Limb (tissue), 2 donors: ENCODE measurements at regions not wholly inside any gene's neighbourhood (a gene's known extent, or its start where the extent isn't known, plus 50 kb on each side); places are given as distances from the start of the nearest gene placed in this dataset.
"Not testable (repeated sequence)": the region's sequence is repeated elsewhere in the genome, so short reads cannot be mapped to it uniquely, and the experiment has no call there.

ENCODE experiments used
- DNase-seq, 2 donors: peaks; one replicate each; pipeline ENCODE4 v3.0.0-alpha.2; 2016; ENCODE audit errors: extremely low spot score in 2 of 2

DNA sequence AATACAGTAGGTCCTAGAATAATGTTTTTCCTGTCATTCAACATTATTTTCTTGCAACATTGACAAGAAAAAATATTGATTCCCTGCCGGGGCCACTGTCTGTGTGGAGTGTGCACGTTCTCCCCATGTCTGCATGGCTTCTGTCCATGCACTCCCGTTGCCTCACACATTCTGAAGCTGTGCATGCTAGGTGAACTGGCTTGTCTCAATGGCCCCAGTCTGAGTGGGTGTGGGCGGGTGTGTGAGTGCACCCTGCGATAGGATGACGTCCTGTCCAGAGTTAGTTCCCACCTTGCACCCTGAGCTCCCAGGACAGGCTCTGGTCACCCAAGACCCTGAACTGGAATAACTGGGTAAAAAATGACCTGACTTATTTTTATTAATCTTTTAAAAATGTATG, 186.1 kb downstream of the CAND1 start:
- DNase-seq: no peak

DNA sequence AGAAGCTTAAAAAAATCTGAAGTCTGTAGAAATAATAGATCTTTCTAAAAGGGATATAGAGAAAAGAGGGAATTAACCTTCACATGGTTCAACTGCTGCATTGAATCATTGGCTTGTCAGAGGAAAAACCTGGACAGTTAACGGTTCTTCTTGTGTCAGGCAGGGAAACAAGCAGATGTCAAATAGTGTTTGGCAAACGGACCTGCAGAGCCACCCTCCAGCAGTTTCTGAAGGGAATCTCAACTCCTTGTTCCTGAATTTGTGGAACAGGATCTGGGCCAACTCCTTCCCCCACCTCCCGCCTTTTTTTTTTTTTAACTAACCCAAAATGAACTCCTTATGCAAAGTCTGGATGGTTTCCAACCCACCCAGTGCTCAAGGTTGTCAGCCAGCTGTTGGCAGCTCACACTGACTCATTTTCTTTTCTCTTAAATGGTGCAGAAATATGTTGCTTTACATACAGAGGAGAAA, 187.3 kb downstream of the CAND1 start:
- DNase-seq: peak; percentile 50 to 56

- no peak for DNase-seq
Measured at GRCh38 chr12:67457136-67457535, 188.0 kb downstream of the CAND1 start.

- no peak for DNase-seq
Measured at GRCh38 chr12:67457778-67458665, 188.9 kb downstream of the CAND1 start.

- DNase-seq: no peak
Measured at GRCh38 chr12:67459173-67459572, 189.4 kb upstream of the DYRK2 start.

GRCh38 chr12:67459578-67459977, 189.0 kb upstream of the DYRK2 start:
- DNase-seq: no peak

GRCh38 chr12:67460388-67460787, 188.2 kb upstream of the DYRK2 start:
- DNase-seq: no peak

GRCh38 chr12:67468549-67469245, 179.8 kb upstream of the DYRK2 start:
- DNase-seq: no peak

GRCh38 chr12:67469666-67470065, 178.9 kb upstream of the DYRK2 start:
- DNase-seq: no peak

DNA sequence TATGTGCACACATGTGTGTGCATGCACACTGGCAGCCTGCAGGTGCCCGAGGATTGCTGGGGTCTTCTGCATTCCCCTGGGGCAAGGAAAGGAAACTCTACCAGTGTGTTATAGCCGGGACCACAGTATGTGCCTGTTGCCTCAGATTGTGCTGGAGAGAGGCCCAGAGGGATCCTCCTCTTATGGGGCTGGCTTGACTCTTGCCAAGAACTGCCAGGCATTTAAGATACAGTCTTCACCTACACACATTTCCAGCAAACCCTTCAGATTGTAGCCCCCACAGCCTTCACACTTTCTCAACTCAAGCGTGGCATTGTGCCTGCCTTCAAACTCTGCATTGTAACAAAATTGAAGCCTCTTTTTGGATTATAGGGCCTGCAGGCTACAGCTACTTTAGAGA, 176.7 kb upstream of the DYRK2 start:
- DNase-seq: no peak

- no peak for DNase-seq
Measured at GRCh38 chr12:67472539-67472938, 176.0 kb upstream of the DYRK2 start.

DNA sequence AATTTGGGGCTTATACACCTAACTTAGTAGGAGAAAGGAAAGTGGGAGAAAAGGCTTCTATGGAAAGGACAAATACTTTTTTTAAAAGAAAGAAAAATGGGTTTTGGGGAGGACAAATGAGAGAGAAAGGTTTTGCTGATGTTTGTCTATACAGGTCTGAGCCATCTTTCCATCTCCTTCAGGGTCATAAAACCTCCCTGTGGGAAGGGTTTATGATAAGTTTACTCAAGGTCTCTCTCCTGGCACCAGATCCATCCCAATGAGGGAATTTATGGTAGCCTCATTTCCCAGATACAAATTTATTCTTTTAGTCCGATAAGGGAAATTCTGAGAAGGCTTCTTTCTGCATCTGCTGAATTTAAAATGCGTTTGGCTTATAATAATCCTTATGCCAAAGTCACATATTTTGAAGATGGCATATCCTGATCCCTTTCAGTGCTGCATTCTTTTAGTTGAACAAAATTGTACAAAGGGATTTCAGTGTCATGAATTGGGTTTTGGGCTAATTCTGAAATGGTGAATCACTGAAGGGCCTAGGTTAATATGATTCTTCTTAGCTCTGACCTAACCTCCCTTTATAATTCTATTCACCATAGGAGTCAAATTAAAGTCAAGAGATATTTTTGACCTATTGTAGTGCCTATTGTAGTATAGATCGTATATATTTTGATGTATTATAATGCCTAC, 173.5 kb upstream of the DYRK2 start:
- no peak for DNase-seq

- no peak for DNase-seq
Measured at GRCh38 chr12:67475725-67476124, 172.8 kb upstream of the DYRK2 start.

DNA sequence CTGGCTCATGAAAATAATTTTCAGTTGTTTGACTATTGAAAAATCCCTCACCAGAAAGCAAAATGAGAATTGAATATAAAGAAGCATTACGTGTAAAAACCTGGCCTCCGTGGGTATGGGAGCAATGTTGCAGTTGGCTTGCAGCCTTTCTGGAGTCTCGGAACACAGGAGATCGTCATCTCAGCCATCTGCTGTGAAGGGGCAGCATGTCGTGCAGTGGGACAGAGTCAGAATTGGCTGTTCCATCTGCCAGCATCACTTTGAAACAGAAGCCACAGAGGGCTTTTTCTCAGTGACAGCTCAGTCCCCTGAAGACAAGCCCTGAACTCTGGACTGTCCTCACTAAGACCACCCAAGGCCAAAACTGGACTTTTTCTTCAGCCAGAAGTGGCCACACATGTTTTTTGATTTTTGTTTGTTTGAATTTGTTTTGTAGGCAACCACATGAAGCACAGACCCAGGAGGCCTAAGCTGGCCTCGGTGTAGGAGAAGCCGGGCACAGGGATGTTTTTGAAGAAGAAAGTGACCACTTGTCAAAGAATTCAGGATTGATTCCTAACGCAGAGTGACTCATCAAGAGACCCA, 170.8 kb upstream of the DYRK2 start:
- no peak for DNase-seq

DNA sequence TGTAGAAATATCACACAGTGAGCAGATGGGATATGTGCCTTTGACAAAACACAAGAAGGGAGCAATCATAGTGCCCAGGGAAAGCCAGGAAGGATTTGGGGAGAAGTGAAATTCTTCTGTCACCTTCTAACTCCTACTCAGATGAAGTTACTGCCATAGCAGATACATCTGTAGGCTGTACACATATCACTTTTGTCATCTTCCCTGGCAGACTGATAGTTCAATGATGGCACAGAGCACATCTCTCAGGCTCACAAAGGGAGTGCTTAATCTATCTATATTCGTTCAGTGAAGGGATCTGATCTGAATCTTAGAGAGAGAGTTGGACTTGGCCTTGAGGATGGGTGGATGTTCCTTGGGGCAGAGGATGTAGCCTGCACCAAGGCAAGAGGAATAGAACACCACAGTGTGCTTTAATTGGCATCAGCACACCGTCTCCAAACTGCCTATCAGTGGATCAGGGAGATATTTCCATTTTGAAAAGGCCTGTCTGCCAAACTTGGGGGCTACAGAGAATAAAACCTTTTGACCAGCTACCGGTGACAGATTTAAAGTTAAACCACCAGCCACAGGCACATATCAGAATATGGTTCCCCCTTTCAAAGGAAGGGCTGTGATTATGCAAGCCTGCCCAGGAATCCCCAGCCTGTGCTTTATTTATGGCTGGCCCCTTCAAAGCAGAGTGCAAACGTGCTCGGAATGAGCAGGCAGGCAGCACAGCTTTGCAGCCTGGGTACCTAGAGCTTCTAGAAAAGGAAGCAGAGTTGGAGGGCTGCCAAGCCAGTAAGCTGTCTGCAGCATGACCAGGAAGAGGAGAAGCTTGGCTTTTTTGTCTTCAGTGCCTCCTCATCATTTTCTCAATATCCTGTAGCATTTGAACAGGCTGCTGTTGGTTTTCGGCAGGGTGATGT, 165.5 kb upstream of the DYRK2 start:
- DNase-seq: peak; percentile 41 to 73

DNA sequence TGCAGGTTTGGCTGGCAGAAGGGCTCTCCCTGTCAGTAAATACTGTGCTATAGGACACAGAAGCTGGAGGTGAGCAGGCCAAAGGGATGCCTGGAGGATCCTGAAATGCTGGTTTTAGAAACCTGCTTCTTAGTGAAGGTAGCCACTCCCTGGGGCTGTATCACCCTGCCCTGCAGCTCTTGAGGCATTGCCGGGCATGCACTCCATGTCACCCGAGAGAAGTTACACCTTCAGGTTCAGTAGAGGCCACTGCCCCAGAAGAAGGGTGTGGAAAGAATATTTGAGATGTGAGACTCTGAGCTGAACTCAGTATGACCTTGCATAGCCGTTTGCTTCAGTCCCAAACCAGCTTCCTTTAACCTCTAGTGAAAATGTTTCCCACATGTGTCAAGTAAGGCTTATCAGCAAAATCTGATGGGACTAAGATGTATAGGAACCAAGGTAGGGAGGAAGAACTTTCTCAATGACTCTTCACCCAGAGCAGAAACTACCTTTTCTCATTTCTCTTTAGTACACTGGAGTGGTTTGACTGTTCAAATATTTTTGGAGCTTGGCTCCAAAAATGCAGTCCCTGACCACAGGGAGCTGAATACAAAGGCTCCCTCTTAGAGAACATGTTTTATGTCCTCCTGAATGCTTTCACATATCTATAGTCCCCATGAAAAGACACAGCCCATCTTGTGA, 164.5 kb upstream of the DYRK2 start:
- DNase-seq: no peak

DNA sequence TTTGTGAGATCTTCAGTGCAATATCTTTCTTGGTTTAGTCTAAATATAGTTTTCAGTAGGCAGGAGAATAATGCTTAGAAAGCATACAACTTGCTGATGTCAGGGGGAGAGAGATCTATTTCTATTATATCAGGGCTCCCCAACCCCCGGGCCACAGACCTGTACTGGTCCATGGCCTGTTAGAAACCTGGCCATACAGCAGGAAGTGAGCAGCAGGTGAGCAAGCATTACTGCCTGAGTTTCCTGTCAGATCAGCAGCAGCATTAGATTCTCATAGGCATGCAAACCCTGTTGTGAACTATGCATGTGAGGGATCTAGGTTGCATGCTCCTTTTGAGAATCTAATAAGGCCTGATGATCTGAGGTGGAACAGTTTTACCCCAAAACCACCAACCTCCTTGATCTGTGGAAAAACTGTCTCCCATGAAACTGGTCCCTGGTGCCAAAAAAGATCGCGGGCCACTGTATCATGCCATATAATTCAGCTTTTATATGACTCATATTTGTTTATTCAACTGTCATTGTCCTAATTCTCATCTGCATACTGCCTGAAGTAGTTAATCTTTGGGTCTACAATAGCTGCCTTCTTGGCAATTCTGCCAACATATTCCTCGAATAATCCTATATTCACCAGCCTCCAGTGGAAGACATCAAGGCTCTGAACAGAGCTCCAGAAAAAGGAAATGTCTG, 163.6 kb upstream of the DYRK2 start:
- DNase-seq: no peak

DNA sequence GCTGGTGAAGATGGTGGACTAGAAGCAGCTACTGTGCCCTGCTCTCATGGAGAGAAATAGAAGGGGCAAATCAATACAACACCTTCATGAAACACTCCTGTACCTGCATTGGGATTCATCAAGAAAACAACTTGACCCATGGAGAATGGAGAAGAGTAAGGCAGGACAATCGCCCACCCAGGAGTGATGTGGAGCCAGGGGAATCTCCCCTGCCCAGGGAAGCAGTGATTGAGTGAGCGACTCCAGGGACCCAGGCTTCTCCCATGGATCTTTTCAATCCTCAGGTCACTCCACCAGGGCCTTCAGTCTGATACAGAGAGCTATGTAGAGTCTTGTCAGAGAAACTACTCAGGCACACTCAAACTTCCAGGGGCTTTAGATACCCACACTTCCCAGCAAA, 161.9 kb upstream of the DYRK2 start:
- no peak for DNase-seq

DNA sequence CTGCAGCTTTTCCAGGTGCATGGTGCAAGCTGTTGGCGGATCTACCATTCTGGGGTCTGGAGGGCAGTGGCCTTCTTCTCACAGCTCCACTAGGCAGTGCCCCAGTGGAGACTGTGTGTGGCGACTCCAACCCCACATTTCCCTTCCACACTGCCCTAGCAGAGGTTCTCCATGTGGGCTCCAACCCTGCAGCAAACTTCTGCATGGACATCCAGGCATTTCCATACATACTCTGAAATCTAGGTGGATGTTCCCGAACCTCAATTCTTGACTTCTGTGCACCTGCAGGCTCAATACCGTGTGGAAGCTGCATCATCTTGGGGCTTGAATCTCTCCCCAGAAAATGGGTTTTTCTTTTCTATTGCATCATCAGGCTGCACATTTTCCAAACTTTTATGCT, 160.2 kb upstream of the DYRK2 start:
- not testable (repeated sequence) for DNase-seq

- DNase-seq: no peak
Measured at GRCh38 chr12:67489007-67489406, 159.5 kb upstream of the DYRK2 start.
